Suprapubic skin (tissue), 3 donors: ENCODE measurements at regions not wholly inside any gene's neighbourhood (a gene's known extent, or its start where the extent isn't known, plus 50 kb on each side); places are given as distances from the start of the nearest gene placed in this dataset.

Source experiments
- EP300 ChIP-seq: sonication (generic); formaldehyde crosslinking; IDR thresholded peaks from one replicate; pipeline ENCODE4 v1.6.1; 2017; ENCODE audit warnings: antibody characterized with exemption
- TF ChIP-seq, protein P1 (sequence below), 2 donors: fragments of 200-600 bp in 1 of 2; fragments of 450-650 bp in 1 of 2; sonication (generic) in 1 of 2; IDR thresholded peaks; one replicate each; pipeline ENCODE4 v1.5.1; 2016 to 2019; ENCODE audit warnings: antibody characterized with exemption in 2 of 2, mild to moderate bottlenecking in 1 of 2, moderate library complexity in 1 of 2

DNA sequence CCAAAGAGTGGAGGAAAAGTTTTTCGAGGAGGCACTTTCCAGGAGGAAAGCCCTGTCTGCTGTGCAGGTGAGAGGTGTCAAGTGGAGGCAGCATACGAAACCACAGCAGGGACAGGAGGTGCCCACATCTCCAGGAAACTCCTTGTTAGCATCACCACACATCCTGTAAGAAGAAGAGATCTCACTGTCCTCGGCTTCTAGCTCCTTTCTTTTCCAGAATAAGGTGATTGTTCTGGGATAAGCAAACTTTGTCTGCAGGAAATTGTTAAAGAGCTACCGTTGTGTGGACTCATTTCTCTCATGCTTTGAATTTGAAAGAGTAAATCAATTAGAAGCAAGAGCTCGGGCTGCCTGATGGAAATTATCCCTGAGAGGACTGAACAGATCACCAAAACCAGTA lies 269.4 kb downstream of the CXCL12 start:
- no peak for TF ChIP-seq EP300
- TF ChIP-seq, protein P1, sequence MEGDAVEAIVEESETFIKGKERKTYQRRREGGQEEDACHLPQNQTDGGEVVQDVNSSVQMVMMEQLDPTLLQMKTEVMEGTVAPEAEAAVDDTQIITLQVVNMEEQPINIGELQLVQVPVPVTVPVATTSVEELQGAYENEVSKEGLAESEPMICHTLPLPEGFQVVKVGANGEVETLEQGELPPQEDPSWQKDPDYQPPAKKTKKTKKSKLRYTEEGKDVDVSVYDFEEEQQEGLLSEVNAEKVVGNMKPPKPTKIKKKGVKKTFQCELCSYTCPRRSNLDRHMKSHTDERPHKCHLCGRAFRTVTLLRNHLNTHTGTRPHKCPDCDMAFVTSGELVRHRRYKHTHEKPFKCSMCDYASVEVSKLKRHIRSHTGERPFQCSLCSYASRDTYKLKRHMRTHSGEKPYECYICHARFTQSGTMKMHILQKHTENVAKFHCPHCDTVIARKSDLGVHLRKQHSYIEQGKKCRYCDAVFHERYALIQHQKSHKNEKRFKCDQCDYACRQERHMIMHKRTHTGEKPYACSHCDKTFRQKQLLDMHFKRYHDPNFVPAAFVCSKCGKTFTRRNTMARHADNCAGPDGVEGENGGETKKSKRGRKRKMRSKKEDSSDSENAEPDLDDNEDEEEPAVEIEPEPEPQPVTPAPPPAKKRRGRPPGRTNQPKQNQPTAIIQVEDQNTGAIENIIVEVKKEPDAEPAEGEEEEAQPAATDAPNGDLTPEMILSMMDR (IDR thresholded peaks at IDR 0.05) = no peak
